ENCODE measurements at regions not wholly inside any gene's neighbourhood (a gene's known extent, or its start where the extent isn't known, plus 50 kb on each side); places are given as distances from the start of the nearest gene placed in this dataset.

DNA sequence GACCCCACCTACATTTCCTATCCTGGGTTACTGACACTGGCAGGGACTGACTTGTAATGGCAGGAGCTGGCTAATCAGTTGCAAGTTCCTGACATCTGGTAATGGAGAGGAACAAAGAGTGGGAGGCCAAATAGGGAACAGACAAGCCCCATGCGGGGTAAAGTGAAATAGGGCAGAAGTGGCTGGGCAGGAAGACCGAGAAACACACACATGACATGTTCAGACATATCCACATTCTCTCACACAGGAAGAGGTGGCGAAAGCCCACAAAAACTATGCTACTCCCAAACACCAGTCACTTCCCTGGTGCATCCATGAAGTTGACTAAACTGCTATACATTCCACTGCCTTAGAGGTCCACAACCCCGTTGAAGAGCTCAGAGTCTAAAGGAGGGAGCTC, 394.1 kb upstream of the TBL1XR1 start:
- TF ChIP-seq, protein P1, sequence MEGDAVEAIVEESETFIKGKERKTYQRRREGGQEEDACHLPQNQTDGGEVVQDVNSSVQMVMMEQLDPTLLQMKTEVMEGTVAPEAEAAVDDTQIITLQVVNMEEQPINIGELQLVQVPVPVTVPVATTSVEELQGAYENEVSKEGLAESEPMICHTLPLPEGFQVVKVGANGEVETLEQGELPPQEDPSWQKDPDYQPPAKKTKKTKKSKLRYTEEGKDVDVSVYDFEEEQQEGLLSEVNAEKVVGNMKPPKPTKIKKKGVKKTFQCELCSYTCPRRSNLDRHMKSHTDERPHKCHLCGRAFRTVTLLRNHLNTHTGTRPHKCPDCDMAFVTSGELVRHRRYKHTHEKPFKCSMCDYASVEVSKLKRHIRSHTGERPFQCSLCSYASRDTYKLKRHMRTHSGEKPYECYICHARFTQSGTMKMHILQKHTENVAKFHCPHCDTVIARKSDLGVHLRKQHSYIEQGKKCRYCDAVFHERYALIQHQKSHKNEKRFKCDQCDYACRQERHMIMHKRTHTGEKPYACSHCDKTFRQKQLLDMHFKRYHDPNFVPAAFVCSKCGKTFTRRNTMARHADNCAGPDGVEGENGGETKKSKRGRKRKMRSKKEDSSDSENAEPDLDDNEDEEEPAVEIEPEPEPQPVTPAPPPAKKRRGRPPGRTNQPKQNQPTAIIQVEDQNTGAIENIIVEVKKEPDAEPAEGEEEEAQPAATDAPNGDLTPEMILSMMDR (conservative IDR thresholded peaks at IDR 0.05 in 1 of 2, IDR thresholded peaks at IDR 0.05 in 1 of 2; ENCODE audit: extremely low read depth in 1 of 2, insufficient read depth in 1 of 2, low read depth in 1 of 2, low read length in 2 of 2), result peak in 1 of 2 donors; percentile 16
- no peak for TF ChIP-seq EZH2 (IDR thresholded peaks at IDR 0.05; ENCODE audit: borderline replicate concordance, low read length)

All from mammary epithelial cell (primary cell).